ENCODE measurements at regions not wholly inside any gene's neighbourhood (a gene's known extent, or its start where the extent isn't known, plus 50 kb on each side); places are given as distances from the start of the nearest gene placed in this dataset.

DNA sequence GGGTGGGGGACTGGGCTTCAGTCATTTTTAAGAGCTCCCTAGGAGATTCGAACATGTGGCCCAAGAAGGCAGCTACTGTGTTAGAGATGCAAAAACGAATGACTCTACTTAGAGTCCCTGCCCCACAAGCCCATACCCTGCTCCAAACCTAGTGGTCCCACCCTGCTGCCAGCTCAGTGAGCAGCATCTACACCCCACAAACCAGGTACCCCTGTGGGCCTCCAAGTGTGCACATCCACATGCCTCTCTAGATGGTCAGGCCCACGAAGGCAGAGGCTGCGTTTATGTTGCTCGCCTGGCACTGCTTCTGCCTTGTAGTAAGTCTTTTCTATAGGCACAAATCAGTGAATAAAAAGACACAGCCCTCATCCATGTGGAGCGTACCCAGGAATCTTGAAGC is 112.6 kb downstream of the PDCL3 start:
- no peak for FAIRE-seq

GRCh38 chr2:100675855-100676254 is 113.1 kb downstream of the PDCL3 start:
- Histone ChIP-seq H3K4me1 (no peaks in the 10 kb centered on the region), H3K9me3 (no peaks in the 10 kb centered on the region), H3K27ac (no peak overlapping the region), H3K36me3 (no peaks in the 10 kb centered on the region), H3K4me3 (no peak overlapping the region), H3K27me3 (no peaks in the 10 kb centered on the region)
- 85 to 95% methylated on average over 4 of the region's 4 CpGs for WGBS, 2 donors
- TF ChIP-seq CTCF (IDR thresholded peaks at IDR 0.05): no peak
- ATAC-seq: no peak
- no peak for DNase-seq
- intact Hi-C loops (cut with DNase I): no loop called here
- FAIRE-seq: no peak

More for the DNA sequence above, 112.6 kb downstream of the PDCL3 start:
- Histone ChIP-seq H3K27me3 (no peaks in the 10 kb centered on the region), H3K4me3 (no peak overlapping the region), H3K36me3 (no peaks in the 10 kb centered on the region), H3K4me1 (no peaks in the 10 kb centered on the region), H3K9me3 (no peaks in the 10 kb centered on the region), H3K27ac (no peak overlapping the region)
- TF ChIP-seq CTCF (IDR thresholded peaks at IDR 0.05): no peak
- 67 to 77% methylated on average over 6 of the region's 6 CpGs for WGBS, 2 donors
- DNase-seq: no peak
- no peak for ATAC-seq
- intact Hi-C loops (cut with DNase I): no loop called here

- no peak overlapping the region for H3K27ac ChIP-seq
- intact Hi-C loops (cut with DNase I): no loop called here
- no peaks in the 10 kb centered on the region for H3K36me3 ChIP-seq
- 84 to 93% methylated on average over 4 of the region's 4 CpGs for WGBS, 2 donors
- DNase-seq (no peak), FAIRE-seq (no peak), ATAC-seq (no peak)
- H3K4me1 ChIP-seq: no peaks in the 10 kb centered on the region
- H3K4me3 ChIP-seq: no peak overlapping the region
- H3K9me3 ChIP-seq: no peaks in the 10 kb centered on the region
- no peaks in the 10 kb centered on the region for H3K27me3 ChIP-seq
- TF ChIP-seq CTCF (IDR thresholded peaks at IDR 0.05): no peak
Measured at GRCh38 chr2:100676346-100676745, 113.6 kb downstream of the PDCL3 start.

GRCh38 chr2:100677611-100678185 is 114.9 kb downstream of the PDCL3 start:
- Histone ChIP-seq H3K27ac (no peak overlapping the region), H3K36me3 (no peaks in the 10 kb centered on the region), H3K9me3 (no peaks in the 10 kb centered on the region), H3K4me1 (no peaks in the 10 kb centered on the region), H3K4me3 (no peak overlapping the region), H3K27me3 (no peaks in the 10 kb centered on the region)
- DNase-seq: no peak
- intact Hi-C loops (cut with DNase I): no loop called here
- no peak for TF ChIP-seq CTCF (IDR thresholded peaks at IDR 0.05)
- FAIRE-seq: no peak
- 86 to 90% methylated on average over 11 of the region's 11 CpGs for WGBS, 2 donors
- ATAC-seq: no peak

- 94% methylated on average over 10 of the region's 10 CpGs for WGBS, 2 donors
- DNase-seq (no peak), FAIRE-seq (no peak), ATAC-seq (no peak)
- no peaks in the 10 kb centered on the region for H3K4me1 ChIP-seq
- TF ChIP-seq CTCF (IDR thresholded peaks at IDR 0.05): no peak
- H3K36me3 ChIP-seq: no peaks in the 10 kb centered on the region
- H3K27me3 ChIP-seq: no peaks in the 10 kb centered on the region
- H3K9me3 ChIP-seq: no peaks in the 10 kb centered on the region
- intact Hi-C loops (cut with DNase I): no loop called here
- no peak overlapping the region for H3K27ac ChIP-seq
- H3K4me3 ChIP-seq: no peak overlapping the region
Measured at GRCh38 chr2:100679211-100679610, 116.4 kb downstream of the PDCL3 start.
